Spleen (tissue), 7 donors: ENCODE measurements at regions not wholly inside any gene's neighbourhood (a gene's known extent, or its start where the extent isn't known, plus 50 kb on each side); places are given as distances from the start of the nearest gene placed in this dataset.

Source experiments
- CTCF ChIP-seq, 11 experiments: fragments of 200-600 bp in 7 of 11; fragments of 450-650 bp in 4 of 11; sonication (generic) in 4 of 11; IDR thresholded peaks in 8 of 11; conservative IDR thresholded peaks in 3 of 11; 1 replicate in 7 of 11; 2 replicates in 4 of 11; pipeline versions ENCODE4 v1.4.0 to v1.8.0; 2016 to 2021; ENCODE audit warnings: antibody characterized with exemption in 11 of 11, inconsistent platforms in 4 of 11, mild to moderate bottlenecking in 1 of 11
- POLR2AphosphoS5 ChIP-seq, 3 donors: sonication (generic); formaldehyde crosslinking; IDR thresholded peaks; one replicate each; pipeline ENCODE4 v1.5.1; 2017; ENCODE audit warnings: antibody characterized with exemption in 3 of 3
- donor health status: DM: no; HTN: no; CAD: no; lungs with moderate emphysema.
- donor health status: DM: no; HTN: no; CAD: no.
- donor health status: DM: no; HTN: no; CAD: no.

- TF ChIP-seq CTCF (IDR thresholded peaks at IDR 0.05 in 8 of 11, conservative IDR thresholded peaks at IDR 0.05 in 3 of 11) (no peak), POLR2AphosphoS5 (IDR thresholded peaks at IDR 0.05) (no peak)
Measured at GRCh38 chr2:66255136-66255535, 179.8 kb upstream of the MEIS1 start.
